SU-DHL-6 (cell line): ENCODE measurements at regions not wholly inside any gene's neighbourhood (a gene's known extent, or its start where the extent isn't known, plus 50 kb on each side); places are given as distances from the start of the nearest gene placed in this dataset.

Source experiments
- CTCF ChIP-seq: fragments of 200-600 bp; sonication (generic); IDR thresholded peaks from one replicate; pipeline ENCODE4 v1.5.1; 2017; ENCODE audit warnings: antibody characterized with exemption, mild to moderate bottlenecking, low read length, moderate library complexity; ENCODE audit not compliant: insufficient read depth, poor library complexity, severe bottlenecking
- EZH2phosphoT487 ChIP-seq: fragments of 200-600 bp; sonication (generic), shearing (Covaris generic); conservative IDR thresholded peaks from 2 replicates; pipeline ENCODE4 v1.6.1; 2018; ENCODE audit warnings: mild to moderate bottlenecking, antibody characterized with exemption, low read length, moderate library complexity, mixed read lengths

- TF ChIP-seq CTCF (no peak), EZH2phosphoT487 (no peak)
Observed at GRCh38 chr11:116577273-116577672, 195.5 kb downstream of the BUD13 start.
